ENCODE measurements at regions not wholly inside any gene's neighbourhood (a gene's known extent, or its start where the extent isn't known, plus 50 kb on each side); places are given as distances from the start of the nearest gene placed in this dataset.
"Not testable (repeated sequence)": the region's sequence is repeated elsewhere in the genome, so short reads cannot be mapped to it uniquely, and the experiment has no call there.

GRCh38 chr10:25076506-25077177 lies 60.2 kb downstream of the THNSL1 start:
- FAIRE-seq (peak; percentile 83), DNase-seq (ENCODE audit: low spot score) (peak; percentile 58)

- peak; percentile 56 for DNase-seq (ENCODE audit: low spot score)
Measured at GRCh38 chr10:25078658-25079431, 62.4 kb downstream of the THNSL1 start.

DNA sequence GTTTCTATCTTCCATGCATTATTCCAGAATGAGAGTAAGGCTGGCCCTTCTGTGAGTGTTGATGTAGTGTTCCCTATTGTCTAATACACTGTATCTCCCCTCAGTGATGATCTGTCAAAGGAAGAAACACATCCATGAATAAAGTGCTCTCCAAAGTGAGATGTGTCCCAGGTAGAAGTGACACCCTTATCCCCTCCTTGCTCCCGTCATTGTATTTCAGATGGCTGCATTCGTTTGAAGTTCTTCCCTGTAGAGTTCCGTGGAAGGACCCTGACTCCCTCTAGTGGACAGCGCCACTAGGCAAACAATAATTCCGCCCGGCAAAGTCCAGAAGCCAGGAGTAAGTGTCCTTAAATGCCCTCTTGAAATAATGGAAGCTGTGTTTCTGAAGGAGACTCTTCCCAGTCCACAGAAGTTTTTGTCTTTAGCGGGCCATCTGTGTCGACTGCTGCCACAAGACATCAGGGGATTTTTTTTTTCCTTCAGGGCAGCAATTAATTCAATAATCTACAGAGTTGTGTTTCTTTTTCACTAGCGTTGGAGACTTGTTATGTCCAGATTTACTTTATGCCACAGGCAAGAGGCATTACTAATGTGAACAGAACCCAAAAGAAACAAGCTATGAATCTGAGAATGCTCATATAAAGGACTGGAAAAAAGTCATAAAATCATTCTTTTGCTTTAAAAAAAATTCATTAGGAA lies 64.6 kb downstream of the THNSL1 start:
- DNase-seq (ENCODE audit: low spot score), result peak; percentile 64
- FAIRE-seq, result peak; percentile 72

More at GRCh38 chr10:25078658-25079431, 62.4 kb downstream of the THNSL1 start:
- FAIRE-seq, result peak; percentile 70

- no peak for DNase-seq (ENCODE audit: low spot score)
- FAIRE-seq, result no peak
Measured at GRCh38 chr10:25082276-25083204, 66.1 kb downstream of the THNSL1 start.

- FAIRE-seq (no peak), DNase-seq (ENCODE audit: low spot score) (no peak)
Measured at GRCh38 chr10:25083546-25084111, 67.2 kb downstream of the THNSL1 start.

DNA sequence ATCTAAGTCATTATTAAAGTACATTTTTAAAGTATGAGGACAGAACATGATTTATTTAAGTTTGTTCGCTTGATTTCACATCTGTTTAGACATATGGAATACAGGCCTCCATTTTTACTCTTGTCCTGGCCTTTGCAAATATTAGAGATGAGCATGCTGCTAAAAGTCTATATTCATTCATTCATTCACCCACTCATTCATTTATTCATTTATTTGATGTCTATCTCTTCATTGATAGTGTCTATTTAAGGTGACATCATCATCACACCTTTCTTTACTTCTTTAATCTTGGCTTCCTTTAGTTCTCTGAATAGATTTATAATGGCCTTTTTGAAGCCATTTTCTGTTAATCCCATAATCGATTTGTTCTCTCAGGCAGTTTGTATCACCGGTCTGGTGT lies 68.0 kb downstream of the THNSL1 start:
- FAIRE-seq (no peak), DNase-seq (ENCODE audit: low spot score) (no peak)

- no peak for DNase-seq (ENCODE audit: low spot score)
- no peak for FAIRE-seq
Measured at GRCh38 chr10:25094590-25094989, 78.2 kb downstream of the THNSL1 start.

GRCh38 chr10:25097669-25098411 lies 77.0 kb upstream of the GPR158 start:
- no peak for DNase-seq (ENCODE audit: low spot score)
- FAIRE-seq, result no peak

DNA sequence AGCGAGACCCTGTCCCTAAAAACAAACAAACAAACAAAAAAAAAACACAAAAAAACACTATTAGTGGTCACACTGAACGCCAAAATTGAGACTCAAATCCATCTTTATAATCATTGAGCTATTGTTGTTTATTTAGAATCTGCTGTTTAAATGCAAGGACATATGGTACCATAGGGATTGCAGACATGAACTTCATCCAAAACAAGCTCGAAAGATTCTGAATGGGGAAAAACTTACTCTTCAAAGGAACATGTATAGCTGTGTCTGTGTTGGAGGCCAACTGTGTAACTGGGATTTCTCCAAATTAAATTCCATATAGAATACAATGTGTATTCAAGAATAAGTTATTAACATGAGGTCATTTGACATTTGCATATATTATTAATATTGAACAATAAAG lies 74.7 kb upstream of the GPR158 start:
- no peak for FAIRE-seq
- DNase-seq (ENCODE audit: low spot score), result no peak

- FAIRE-seq, result no peak
- DNase-seq (ENCODE audit: low spot score), result no peak
Measured at GRCh38 chr10:25101461-25102146, 73.2 kb upstream of the GPR158 start.

DNA sequence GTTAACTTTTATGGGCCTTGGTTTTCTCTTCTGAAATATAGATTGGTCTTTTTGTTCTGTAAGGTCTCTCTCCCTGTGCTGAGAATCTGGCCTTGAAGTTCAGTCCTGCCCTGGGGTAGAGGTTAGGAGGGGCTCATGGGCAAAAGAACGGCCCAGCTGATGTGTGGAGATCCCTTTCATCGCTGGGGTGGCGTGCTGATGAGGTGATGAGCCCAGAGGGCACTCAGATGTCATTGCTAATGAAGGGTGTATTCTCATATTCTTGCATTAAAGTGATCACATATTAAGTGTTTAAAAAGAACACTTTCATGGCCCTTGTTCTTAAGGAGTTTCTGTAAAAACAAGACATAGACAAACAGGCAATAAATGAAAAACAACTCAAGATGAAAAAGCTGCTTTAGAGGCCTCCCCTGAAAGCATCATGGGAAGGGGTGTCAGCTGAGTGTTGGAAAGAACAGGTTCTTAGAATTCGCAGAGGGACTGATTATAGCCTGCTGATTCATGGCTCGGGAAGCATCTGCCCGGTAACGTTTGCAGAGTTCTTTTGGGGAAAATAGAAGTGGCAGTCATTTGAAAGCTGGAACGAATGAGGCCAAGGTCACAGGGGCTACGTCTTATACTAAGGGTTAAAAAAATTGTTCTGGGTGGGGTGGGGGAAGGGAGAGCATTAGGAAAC lies 72.5 kb upstream of the GPR158 start:
- FAIRE-seq (no peak), DNase-seq (ENCODE audit: low spot score) (no peak)

DNA sequence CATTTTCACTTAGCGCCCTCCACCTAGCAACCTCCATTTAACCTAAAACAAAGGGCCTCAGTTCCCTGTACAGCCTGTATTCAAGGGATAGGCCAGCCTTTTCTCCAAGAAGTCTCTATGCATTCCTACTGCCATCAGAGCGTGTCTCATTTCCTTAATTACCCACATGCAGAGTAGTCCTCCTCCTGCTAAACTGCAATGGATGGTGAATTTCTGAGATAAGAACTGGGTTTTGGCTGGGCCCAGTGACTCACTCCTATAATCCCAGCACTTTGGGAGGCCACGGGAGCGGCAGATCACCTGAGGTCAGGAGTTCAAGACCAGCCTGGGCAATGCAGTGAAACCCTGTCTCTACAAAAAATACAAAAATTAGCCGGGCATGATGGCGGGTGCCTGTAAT lies 71.1 kb upstream of the GPR158 start:
- no peak for FAIRE-seq
- DNase-seq (ENCODE audit: low spot score), result no peak

- FAIRE-seq (no peak), DNase-seq (ENCODE audit: low spot score) (no peak)
Measured at GRCh38 chr10:25104441-25104840, 70.4 kb upstream of the GPR158 start.

GRCh38 chr10:25105262-25105661 lies 69.5 kb upstream of the GPR158 start:
- FAIRE-seq (no peak), DNase-seq (ENCODE audit: low spot score) (no peak)

DNA sequence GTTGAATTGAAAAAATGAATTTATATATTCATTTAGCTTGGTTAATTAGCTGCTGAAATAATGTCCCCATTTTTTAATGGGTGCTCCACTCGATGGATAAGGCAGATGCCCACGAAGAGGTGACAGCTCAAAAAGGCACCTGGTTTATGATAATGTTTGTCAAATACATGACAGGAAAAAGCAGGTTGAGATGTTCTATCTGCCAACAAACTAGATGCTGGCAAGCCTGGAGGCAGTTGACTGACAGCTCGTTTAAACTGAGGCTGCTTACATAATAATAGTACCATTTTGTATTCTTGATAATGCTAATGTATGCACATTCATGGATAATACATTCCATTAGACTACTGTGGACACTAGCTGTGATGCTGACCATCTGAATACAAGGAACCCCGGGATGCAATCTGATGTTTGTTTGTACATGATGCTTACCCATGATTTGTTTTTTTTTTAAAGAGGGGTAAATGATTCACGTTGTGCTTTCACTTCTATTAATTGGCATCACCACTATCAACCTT lies 69.0 kb upstream of the GPR158 start:
- no peak for DNase-seq (ENCODE audit: low spot score)
- no peak for FAIRE-seq

- FAIRE-seq (no peak), DNase-seq (ENCODE audit: low spot score) (no peak)
Measured at GRCh38 chr10:25107756-25108155, 67.0 kb upstream of the GPR158 start.

DNA sequence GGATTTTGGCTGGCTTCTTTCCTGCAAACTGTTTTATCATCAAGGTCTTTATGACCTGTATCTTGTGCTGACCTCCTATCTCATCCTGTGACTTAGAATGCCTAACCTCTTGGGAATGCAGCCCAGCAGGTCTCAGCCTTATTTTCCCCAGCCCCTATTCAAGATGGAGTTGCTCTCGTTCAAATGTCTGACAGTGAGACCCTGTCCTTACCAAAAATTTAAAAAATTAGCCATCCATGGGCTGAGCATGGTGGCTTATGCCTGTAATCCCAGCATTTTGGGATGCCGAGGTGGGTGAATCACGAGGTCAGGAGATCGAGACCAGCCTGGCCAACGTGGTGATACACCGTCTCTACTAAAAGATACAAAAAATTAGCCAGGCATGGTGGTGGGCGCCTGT lies 64.9 kb upstream of the GPR158 start:
- DNase-seq (ENCODE audit: low spot score); FAIRE-seq: not testable (repeated sequence)

DNA sequence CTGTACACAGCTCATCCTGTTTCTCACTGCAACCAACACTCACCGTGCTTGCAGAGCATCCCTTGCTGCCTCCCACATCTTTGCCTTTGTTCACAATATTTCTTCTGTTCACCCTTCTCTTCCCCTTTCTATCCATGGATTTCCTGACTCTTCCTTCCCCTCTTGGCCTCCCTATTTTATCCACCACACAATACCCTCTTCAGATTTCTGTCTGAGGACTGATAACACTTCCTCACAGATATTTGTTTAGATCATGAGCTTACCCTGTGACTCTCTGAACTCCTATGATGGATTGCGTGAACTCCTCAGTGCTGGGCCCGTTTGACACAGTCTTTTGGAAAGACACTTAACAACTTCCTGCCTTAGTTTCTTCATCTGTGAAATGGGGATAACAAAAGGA lies 62.8 kb upstream of the GPR158 start:
- FAIRE-seq (no peak), DNase-seq (ENCODE audit: low spot score) (no peak)
